ENCODE measurements at regions not wholly inside any gene's neighbourhood (a gene's known extent, or its start where the extent isn't known, plus 50 kb on each side); places are given as distances from the start of the nearest gene placed in this dataset.

DNA sequence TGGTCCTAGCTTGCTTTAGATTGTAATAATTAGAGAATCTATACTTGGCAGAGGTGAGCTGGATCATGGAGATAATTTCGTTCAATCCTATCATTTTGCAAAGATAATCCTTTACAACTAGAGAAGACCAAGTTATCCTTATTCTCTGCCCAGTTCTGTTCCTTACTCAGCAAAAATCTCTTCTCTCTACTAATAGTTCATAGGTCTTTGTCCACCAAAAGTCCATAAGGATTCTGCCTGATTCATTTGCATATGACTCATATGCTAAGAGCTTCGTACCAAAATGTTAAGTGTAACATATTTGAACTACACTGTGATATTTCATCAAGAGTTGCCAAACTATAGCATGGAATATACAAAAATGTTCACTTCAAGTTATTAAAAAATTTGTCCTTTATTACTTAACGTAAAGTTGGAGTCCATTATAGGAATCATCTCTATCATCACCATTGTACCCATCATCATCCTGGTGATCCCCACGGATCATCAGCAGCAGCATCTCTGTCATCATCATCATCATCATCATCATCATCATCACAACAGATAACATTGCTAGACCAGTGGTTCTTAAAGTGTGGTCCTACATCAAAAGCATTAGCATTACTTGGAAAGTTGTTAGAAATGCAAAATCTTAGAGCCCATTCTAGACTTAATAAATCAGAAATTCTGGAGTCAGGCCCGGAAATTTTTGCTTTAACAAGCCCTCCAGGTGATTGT lies 463.0 kb downstream of the DHX35 start:
- no peak overlapping the region for H3K4me2 ChIP-seq (ENCODE audit: insufficient read depth, low read length)
- H3K27me3 ChIP-seq (ENCODE audit: control insufficient read depth in 2 of 2, insufficient read depth in 2 of 2, low read length in 2 of 2), result no peaks in the 10 kb centered on the region
- ChIA-PET CTCF (no interaction called here), POLR2A (no interaction called here)
- H3K4me3 ChIP-seq (replicated peaks in 1 of 3; ENCODE audit: insufficient read depth in 1 of 3, low read depth in 1 of 3, low read length in 3 of 3), result no peak overlapping the region
- no peaks in the 10 kb centered on the region for H3K9me1 ChIP-seq (replicated peaks; ENCODE audit: control insufficient read depth, extremely low read depth, insufficient read depth, low read length)
- H3K79me2 ChIP-seq (ENCODE audit: control insufficient read depth, insufficient read depth, low read length), result no peaks in the 10 kb centered on the region
- no TSS peak for BruUV-seq (replicated peaks)
- H4K20me1 ChIP-seq (replicated peaks; ENCODE audit: control insufficient read depth, extremely low read depth, insufficient read depth, low read length), result no peaks in the 10 kb centered on the region
- intact Hi-C loops (cut with micrococcal nuclease) (no loop called here), dilution Hi-C loops (cut with MboI; ENCODE audit: extremely low pct_ligation_motif_present, low sequenced_read_pairs) (no loop called here)
- H3K4me1 ChIP-seq (ENCODE audit: control insufficient read depth, extremely low read depth, insufficient read depth, low read length), result no peaks in the 10 kb centered on the region
- no peaks in the 10 kb centered on the region for H3K36me3 ChIP-seq (ENCODE audit: control insufficient read depth in 2 of 2, extremely low read depth in 1 of 2, insufficient read depth in 2 of 2, low read length in 2 of 2)
- H3K9ac ChIP-seq (replicated peaks; ENCODE audit: extremely low read depth, insufficient read depth, low read length), result no peak overlapping the region
- DNase-seq (ENCODE audit: low read depth, low spot score) (no peak), FAIRE-seq (no peak)
- no peak overlapping the region for H2AFZ ChIP-seq (ENCODE audit: low read depth, low read length)
- no peaks in the 10 kb centered on the region for H3K9me3 ChIP-seq (replicated peaks; ENCODE audit: control insufficient read depth, insufficient read depth, low read length)
- H3K27ac ChIP-seq (ENCODE audit: insufficient read depth, low read depth, low read length), result no peak overlapping the region
- TF ChIP-seq EZH2 (IDR thresholded peaks at IDR 0.05; ENCODE audit: borderline replicate concordance, low read depth, low read length, severe bottlenecking) (no peak), POLR2A (IDR thresholded peaks at IDR 0.05; ENCODE audit: low read depth, low read length) (no peak), POLR2AphosphoS5 (IDR thresholded peaks at IDR 0.05; ENCODE audit: insufficient read depth, low read depth, low read length) (no peak), JUN (IDR thresholded peaks at IDR 0.05; ENCODE audit: borderline replicate concordance, insufficient read depth, insufficient read length, low read depth) (no peak)
- TF ChIP-seq, protein P1, sequence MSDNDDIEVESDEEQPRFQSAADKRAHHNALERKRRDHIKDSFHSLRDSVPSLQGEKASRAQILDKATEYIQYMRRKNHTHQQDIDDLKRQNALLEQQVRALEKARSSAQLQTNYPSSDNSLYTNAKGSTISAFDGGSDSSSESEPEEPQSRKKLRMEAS (IDR thresholded peaks at IDR 0.05; ENCODE audit: insufficient read depth, insufficient read length), result no peak

DNA sequence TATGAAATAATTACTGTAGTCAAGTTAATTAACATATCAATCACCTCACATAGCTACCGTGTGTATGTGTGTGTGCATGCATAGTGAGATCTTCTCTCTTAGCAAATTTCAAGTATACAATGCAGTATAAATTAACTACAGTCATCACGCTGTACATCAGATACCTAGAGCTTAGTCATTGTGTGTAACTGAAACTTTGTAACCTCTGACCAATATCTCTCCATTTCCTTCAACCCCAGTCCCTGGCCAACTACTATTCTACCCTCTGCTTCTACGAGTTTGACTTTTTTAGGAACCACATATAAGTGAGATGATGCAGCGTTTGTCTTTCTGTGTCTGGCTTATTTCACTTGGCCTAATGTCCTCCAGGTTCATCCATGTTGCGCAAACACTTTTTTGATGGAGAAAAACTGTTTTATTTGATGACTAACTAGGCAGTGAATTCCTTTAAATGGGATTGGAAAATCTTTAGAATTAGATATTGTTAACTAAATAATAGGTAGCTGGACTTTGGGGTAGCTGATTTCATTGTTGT lies 459.5 kb downstream of the DHX35 start:
- H3K79me2 ChIP-seq (ENCODE audit: control insufficient read depth, insufficient read depth, low read length), result no peaks in the 10 kb centered on the region
- H3K9me1 ChIP-seq (replicated peaks; ENCODE audit: control insufficient read depth, extremely low read depth, insufficient read depth, low read length), result no peaks in the 10 kb centered on the region
- no peaks in the 10 kb centered on the region for H4K20me1 ChIP-seq (replicated peaks; ENCODE audit: control insufficient read depth, extremely low read depth, insufficient read depth, low read length)
- intact Hi-C loops (cut with micrococcal nuclease), result no loop called here
- no peak overlapping the region for H3K9ac ChIP-seq (replicated peaks; ENCODE audit: extremely low read depth, insufficient read depth, low read length)
- H3K4me1 ChIP-seq (ENCODE audit: control insufficient read depth, extremely low read depth, insufficient read depth, low read length), result no peaks in the 10 kb centered on the region
- ChIA-PET POLR2A (no interaction called here), CTCF (no interaction called here)
- H3K27ac ChIP-seq (ENCODE audit: insufficient read depth, low read depth, low read length), result no peak overlapping the region
- H3K4me2 ChIP-seq (ENCODE audit: insufficient read depth, low read length), result no peak overlapping the region
- dilution Hi-C loops (cut with MboI; ENCODE audit: extremely low pct_ligation_motif_present, low sequenced_read_pairs), result no loop called here
- H2AFZ ChIP-seq (ENCODE audit: low read depth, low read length), result no peak overlapping the region
- TF ChIP-seq POLR2AphosphoS5 (IDR thresholded peaks at IDR 0.05; ENCODE audit: insufficient read depth, low read depth, low read length) (no peak), POLR2A (IDR thresholded peaks at IDR 0.05; ENCODE audit: low read depth, low read length) (no peak), JUN (IDR thresholded peaks at IDR 0.05; ENCODE audit: borderline replicate concordance, insufficient read depth, insufficient read length, low read depth) (no peak), GATA2 (IDR thresholded peaks at IDR 0.05; ENCODE audit: insufficient read depth, insufficient read length, low read depth, low read length) (no peak), FOS (IDR thresholded peaks at IDR 0.05; ENCODE audit: borderline replicate concordance, insufficient read depth, low read length) (no peak)
- TF ChIP-seq, protein P1 (IDR thresholded peaks at IDR 0.05; ENCODE audit: insufficient read depth, insufficient read length), result no peak
- no peaks in the 10 kb centered on the region for H3K9me3 ChIP-seq (replicated peaks; ENCODE audit: control insufficient read depth, insufficient read depth, low read length)
- no peaks in the 10 kb centered on the region for H3K36me3 ChIP-seq (ENCODE audit: control insufficient read depth in 2 of 2, extremely low read depth in 1 of 2, insufficient read depth in 2 of 2, low read length in 2 of 2)
- no peak for FAIRE-seq
- no peaks in the 10 kb centered on the region for H3K27me3 ChIP-seq (ENCODE audit: control insufficient read depth in 2 of 2, insufficient read depth in 2 of 2, low read length in 2 of 2)
- H3K4me3 ChIP-seq (replicated peaks in 1 of 3; ENCODE audit: insufficient read depth in 1 of 3, low read depth in 1 of 3, low read length in 3 of 3), result no peak overlapping the region
- no peak for DNase-seq (ENCODE audit: low read depth, low spot score)
- no TSS peak for BruUV-seq (replicated peaks)
